D341Med (cell line): ENCODE measurements at regions not wholly inside any gene's neighbourhood (a gene's known extent, or its start where the extent isn't known, plus 50 kb on each side); places are given as distances from the start of the nearest gene placed in this dataset.
"Not testable (repeated sequence)": the region's sequence is repeated elsewhere in the genome, so short reads cannot be mapped to it uniquely, and the experiment has no call there.

Source experiments
- DNase-seq: peaks from one replicate; pipeline ENCODE4 v3.0.0; 2012; ENCODE audit warnings: low spot score

DNA sequence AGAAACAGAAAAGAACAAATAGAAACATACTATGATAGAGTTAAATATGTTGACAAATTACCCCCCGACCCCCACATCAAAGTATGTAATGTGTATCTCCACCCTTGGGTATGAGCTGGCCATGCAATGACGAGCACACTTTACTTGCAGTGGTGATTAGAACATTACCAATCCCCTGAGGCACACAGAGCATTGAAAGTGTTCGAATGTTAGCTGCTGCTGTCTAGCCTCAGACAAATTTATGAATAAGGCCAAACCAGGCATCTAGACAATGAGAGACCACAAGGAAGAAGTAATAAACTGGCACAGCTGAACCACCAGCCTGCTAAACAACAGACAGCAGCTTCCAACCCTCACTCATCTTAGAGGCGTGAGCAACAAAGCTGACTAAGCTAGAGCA, 380.5 kb downstream of the DSEL start:
- no peak for DNase-seq

DNA sequence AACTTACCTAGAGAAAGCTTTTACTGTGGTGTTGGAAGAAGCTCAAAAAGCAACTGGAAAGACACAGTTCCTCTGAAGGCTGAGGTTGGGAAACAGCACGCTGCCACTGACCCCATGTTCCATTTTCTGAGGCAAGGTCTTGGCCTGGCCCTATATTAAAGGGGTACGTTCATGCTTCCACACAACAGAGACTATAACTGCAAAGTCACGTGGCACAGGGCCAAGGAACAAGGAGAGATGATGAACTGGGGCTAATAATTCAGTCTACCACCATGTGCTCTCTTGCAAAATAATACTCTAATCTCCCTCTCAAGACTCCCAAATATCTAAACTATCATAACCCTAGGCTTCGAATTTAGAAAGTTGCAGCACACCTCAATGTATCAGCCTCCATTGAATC, 381.6 kb downstream of the DSEL start:
- DNase-seq: no peak

DNA sequence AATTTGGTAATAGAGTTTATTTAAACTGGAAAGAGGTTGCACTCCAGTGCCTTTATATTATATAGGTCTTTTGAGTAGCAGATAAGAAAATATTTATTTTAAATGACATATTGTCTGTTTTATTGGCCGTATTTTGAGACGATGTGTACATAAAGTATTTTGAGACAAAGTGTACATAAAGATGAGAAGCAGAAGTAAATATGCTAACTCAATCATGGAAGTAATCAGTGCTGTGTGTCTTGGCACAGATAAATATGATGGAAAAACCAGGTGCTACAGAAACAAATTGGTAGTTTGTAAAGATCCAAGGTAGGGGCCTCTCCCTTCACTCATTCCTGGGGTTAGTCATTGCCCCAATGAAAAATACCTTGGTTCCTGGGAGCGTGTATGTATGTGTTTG, 382.9 kb downstream of the DSEL start:
- no peak for DNase-seq

DNA sequence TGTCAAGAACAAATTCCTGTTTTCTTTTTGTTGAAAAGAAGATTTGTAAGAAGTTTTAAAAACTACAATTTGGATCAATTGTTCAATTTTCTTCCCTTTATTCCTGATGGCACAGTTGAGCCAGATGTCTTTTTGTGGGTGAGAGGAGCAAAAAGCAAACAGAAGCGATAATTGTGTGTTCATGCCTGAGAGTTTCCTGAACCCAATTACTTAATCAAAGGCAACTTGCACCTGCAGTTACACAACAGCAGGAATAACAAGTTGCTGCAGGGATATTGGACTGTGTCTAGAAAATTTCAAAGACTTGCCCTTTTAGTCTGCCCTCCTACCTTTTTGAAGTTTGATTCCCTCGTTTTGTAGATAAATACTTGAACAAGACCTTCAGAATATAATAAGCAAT, 383.6 kb downstream of the DSEL start:
- DNase-seq: no peak

DNA sequence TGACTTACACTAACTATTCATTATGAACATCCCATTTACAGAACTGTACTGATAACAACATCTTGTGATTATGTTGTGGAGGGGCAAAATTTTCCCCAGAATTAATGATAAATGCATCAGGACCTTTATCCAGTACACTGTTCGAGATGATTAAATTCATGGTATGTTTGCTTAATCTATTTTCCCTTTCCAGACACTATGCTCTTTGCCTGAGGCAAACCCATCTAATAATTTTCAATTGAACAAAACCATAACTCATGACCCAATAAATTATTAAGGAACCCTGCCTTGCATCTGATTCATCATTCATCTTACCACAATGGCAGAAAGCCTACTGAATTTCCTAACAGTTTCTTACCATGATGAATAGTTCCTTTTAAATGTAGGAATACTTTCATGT, 385.0 kb downstream of the DSEL start:
- no peak for DNase-seq

DNA sequence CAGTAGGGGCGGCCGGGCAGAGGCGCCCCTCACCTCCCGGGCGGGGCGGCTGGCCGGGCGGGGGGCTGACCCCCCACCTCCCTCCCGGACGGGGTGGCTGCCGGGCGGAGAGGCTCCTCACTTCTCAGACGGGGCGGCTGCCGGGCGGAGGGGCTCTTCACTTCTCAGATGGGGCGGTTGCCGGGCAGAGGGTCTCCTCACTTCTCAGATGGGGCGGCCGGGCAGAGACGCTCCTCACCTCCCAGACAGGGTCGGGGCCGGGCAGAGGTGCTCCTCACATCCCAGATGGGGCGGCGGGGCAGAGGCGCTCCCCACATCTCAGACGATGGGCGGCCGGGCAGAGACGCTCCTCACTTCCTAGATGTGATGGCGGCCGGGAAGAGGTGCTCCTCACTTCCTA, 389.8 kb downstream of the DSEL start:
- DNase-seq: not testable (repeated sequence)

DNA sequence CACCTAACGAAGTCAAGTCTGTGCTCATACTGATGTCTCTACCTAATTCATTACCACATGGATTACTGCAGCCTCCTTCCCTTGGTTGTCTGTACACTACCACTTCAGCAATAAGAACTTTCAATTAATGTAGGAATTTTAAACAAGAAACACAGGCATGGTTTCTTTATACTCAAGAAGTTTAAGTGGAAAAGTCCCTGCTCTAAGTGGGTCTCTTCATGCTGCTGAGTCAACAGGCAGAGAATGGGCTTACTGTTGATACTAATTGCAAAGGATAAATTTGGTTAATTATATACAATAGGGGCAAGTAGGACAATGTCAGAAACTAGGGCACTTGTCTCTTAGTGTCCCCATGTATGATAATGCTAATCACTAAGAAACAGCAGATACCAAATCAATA, 392.6 kb downstream of the DSEL start:
- no peak for DNase-seq

DNA sequence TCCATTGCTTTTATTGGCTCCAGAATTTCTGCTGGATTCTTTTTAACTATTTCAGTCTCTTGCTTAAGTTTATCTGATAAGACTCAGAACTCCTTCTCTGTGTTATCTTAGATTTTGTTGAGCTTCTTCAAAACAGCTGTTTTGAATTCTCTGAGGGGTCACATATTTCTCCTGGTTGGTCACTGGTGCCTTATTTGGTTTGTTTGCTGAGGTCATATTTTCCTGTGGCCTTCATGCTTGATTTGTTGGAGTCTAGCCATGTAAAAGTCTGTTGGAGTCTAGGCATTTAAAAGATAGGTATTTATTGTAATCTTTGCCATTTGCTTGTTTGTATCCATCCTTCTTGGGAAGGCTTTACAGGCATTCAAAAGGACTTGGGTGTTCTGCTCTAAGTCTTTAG, 398.7 kb downstream of the DSEL start:
- DNase-seq: no peak

DNA sequence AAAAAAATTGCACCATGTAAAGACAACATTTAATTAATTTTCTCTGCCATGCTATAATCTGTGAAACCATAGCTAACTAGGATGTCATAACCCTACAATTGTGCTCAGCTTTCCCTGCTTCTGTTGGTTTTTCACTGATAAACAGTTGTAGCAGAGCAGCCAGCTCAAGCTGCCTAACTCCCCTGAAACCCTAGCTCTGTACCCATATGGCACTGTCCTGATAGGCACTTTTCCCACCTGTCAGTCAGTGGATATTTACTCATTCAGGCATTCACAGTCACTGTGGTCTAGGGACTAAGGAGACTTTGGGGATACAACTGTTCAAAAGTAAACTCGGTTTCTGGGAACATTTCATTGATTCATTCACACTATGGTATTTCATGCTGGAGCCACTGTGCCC, 407.0 kb downstream of the DSEL start:
- no peak for DNase-seq

DNA sequence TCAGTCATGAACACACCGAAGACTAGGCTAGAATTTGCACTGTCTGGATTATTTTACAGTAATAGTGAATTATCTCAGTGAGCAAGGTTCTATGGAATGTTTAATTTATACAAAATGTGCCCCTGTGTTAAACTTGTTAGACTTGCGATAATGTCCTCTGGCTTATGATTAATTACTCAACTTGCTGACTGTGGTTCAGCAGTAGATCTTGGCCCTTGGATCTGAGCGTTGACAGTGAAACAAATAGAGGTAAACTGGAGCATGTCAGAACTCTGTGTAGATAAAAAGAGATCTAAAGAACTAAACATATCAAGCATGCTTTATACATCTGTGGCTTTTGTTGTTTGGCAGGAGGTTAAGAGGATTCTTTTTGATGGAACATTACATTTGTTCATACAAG, 407.6 kb downstream of the DSEL start:
- no peak for DNase-seq

DNA sequence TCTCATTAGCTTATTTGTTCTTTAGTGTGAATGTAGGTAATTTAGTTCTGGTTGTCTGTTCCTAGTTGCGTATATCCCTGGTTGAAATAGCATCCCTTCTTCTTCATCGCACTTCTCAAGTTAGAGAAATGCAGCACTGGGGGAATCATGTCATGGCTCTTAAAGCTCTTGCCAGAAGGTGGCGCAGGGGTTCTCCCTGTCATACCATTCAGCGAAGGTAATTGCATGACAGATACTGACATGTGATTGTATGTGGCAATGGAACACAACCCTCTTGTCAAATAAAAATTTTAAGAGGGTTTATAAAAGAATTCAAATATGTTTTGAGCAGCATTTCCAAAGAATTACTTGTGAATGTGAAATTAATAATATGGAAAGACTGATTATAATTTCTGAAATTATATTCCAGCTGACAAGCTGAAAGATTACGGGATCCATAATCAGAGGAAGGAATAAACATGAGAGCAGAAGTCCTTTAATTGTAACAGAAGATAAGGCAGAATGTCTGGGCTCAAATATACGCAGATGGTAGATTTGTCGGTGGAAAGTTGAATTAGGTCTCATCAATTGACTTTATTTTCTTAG, 411.7 kb downstream of the DSEL start:
- DNase-seq: peak; percentile 67

DNA sequence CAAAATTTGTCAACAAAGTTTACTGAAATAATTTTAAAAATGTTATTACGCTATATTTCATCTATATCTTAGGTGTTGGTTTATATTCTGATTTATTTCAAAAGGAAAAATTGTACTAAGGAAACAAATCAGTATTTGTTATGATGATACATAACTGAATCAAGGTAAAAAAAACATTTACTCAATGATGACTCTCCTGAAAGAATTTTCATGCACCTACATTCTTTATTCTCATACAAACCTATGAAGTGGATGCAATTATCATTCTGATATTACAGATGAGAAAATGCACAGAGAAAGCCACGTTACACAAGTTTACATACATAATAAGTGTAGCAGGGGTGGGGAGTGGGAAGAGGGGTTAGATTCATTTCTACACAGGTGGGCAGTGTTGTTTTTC, 422.4 kb downstream of the DSEL start:
- DNase-seq: no peak

DNA sequence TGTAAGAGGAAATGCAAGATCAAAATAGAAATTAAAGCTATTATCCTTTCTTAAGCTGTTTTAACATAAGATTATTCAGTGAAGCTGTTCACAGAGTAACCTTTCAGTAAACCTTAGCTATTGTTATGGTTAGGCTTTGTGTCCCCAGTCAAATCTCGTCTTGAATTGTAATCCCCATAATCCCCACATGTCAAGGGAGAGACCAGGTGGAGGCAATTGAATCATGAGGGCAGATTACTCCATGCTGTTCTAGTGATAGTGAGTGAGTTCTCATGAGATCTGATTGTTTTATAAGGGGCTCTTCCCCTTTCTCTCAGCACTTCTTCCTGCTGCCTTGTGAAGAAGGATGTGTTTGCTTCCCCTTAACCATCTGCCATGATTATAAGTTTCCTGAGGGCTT, 424.4 kb downstream of the DSEL start:
- DNase-seq: peak; percentile 28

DNA sequence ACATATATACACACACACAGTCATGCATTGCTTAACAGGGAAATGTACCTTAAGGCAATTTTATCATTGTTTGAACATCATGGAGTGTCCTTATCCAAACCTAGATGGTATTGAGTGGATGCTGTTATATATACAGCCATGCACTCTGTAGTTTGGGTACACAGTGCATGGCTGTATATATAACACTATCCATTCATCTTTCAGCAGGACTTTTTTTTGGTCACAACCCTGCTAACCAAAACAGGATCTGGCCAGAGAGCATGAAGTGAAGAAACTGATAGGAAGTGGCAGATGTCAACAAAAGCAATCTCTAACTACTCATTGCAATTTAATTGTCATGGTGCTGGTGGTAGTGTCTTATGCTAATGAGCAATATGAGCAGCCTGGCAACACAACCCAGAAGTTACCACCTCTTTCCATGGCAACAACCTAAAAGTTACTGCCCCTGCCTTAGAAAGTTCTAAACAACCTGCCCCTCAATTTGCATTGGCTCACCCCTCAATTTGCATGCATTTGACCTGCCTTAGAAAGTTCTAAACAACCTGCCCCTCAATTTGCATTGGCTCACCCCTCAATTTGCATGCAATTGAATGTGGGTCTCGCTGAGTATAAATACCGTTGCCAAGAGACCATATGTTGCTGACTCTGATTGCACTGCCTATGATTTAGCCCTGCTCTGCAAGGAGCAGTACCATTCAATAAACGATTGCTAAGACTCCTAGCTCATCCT, 434.9 kb downstream of the DSEL start:
- DNase-seq: no peak

DNA sequence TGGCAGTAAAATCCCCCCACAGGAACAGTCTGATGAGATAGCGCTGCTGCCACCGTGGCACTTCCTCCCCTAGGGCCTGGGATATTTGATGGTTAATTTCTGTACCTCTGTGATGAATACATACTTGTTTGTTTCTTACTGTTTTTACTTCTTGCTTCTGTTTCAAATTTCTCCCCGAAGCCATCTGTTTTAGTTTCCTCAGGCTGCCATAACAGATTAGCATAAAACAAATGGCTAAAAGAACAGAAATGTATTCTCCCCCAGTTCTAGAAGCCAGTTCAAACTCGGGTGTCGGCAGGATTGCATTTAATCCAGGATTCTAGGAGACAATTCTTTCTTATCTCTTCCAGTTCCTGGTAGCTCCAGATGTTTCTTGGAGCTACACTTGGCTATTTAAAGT, 435.9 kb downstream of the DSEL start:
- no peak for DNase-seq

DNA sequence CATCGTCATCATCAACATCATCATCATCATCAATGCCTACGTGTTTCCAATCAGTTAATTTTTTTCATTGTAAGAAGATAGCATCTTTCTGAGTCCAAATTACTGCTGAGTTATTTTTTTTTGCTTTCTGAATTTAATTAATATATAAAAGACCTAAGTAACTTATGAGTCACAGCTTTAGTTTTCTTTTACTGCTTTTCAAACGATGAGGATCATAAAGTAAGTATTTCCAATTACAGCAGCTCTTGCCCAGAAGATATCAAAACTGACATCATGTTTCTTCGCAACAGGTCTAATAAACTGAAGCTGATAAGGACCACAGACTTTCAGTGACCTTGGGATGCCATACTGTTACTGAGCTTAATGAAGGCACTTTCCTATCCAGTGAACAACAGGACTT, 442.2 kb downstream of the DSEL start:
- DNase-seq: no peak

DNA sequence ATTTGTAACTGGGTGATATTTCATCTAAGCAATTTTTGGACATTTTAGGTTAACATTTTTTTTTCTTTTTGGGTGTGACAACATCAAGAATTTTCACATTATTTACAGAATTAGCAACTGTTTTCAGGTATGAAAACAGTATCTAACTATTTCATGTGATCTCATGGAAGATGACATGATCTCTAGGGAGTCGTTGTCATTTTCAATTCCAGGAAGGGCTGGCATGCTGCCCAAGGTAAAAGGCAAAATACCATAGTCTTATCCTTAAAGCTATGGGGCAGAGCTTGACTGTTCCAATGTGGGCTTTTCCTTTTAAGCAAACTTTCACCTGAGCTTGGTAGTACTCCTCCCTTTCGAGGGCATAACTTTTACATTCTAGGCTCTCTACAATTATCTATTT, 443.7 kb downstream of the DSEL start:
- no peak for DNase-seq

DNA sequence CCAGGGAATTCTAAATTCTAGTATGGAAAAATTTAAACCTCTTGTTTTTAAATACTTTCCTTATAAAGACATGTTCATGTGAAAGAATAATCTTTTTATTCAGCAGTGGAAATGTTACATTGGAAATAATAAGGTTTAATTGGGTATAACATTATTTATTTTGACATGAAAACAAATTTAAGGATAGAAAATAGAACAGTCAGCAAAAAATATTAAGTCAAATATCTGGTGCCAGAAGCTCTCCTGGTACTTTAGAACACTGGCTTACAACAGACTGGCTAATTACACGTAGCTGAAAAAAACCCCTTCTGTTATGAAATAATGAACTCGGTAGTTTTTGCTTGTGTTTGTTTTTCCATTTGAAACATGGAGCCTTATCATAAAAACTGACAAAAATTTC, 447.9 kb downstream of the DSEL start:
- no peak for DNase-seq

DNA sequence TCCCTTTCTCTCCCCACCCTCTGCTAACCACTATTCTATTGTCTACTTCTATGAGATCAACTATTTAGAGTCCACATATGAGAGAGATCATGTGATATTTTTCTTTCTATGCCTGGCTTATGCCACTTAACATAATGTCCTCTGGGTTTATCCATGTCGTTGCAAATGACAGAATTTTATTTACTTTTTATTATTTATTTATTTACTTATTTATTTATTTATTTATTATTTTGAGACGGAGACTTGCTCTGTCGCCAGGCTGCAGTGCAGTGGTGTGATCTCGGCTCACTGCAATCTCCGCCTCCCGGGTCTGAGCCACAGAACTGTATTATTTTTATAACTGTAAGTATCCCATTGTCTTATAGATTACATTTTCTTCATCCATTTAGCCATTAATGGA, 443.4 kb upstream of the CDH19 start:
- DNase-seq: no peak

DNA sequence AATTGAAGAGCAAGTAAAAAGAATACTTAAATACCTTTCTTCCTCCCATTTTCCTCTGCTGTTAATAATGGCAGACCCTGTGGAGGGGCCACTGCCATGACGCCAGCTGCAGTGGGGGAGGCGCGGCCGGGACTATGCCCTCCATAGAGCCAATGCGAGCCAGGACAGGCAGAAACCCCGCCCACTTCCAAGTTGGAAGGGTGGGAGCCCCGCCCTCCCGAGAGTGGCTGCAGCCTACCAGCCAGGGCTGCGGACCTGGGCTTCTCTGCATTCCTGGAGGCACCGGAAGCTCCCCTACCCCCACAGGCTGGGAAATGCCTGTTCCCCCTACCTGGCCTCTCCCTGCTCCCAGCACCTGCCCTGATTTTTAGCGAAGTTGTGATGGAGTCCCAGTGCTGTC, 439.4 kb upstream of the CDH19 start:
- peak; percentile 17 for DNase-seq

DNA sequence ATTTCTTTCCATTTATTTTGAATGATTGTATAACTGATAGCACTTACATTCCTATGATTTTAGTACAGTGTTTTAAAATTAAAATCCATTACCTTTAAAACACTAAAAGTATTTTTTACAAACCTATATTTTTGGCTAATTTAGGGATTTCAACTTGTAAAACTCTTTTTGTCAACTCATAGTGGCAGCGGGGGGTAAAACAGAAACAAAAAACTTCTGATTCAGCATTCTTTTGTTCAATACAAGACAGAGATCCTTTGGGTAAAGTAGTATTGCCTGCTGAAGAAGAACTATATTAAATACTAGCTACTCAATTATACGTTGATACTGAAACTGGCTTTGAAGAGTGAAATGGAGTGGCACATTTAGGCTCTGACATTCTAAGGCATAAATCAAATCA, 437.4 kb upstream of the CDH19 start:
- no peak for DNase-seq

DNA sequence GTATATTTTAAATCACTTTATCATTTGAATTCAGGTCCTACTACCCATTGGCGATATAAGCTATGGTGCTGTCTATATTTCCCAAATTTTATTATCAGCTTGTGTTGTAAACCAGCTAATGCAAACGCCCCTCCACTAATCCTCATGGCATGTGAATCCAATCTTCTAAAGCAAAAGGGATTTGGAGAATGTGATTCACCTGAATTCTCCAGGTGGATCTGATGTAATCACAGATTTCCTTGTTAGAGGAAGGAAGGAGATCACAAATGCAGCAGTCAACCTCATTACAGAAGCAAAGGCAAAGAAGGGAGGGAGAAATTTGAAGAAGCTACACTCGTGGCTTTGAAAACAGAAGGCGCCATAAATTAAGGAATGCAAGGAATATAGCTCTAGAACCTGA, 431.1 kb upstream of the CDH19 start:
- DNase-seq: no peak

DNA sequence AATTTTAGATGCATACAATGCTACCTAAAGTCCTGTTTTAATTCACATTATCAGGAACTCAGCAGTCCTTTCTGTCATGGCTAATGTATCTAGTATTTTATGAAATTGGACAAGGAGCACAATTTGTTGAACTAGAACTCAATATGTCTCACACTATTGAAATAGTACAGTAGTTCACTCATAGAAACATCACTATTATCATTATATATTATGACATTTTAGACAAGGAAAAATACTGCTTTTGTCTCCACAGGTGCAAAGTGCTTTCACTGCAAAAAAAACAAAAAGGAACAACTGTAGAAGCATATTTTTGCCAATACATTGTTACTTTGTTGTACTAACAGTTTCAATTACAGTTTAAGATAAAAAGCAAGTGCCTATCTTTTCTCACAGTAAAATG, 419.2 kb upstream of the CDH19 start:
- no peak for DNase-seq

DNA sequence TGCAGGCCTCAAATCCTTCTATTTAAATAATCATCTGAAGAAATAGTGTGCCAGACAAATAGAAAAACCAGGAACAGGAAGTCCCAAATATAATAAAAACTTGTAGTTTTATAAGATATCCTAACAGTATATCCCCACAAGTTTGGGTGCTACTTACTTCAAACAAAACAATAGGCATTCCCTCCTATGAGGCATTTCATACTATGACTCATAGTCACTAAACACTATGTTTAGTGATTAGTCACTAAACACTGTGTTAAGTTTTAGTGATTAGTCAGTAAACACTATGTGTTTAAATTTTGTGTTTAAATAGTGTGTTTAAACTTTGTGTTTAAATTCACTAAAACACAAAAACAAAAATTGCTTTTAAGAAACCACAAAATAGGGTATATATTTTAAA, 407.0 kb upstream of the CDH19 start:
- no peak for DNase-seq
